ENCODE measurements at regions not wholly inside any gene's neighbourhood (a gene's known extent, or its start where the extent isn't known, plus 50 kb on each side); places are given as distances from the start of the nearest gene placed in this dataset.
"Not testable (repeated sequence)": the region's sequence is repeated elsewhere in the genome, so short reads cannot be mapped to it uniquely, and the experiment has no call there.

GRCh38 chr16:16960785-16961184, 510.0 kb downstream of the XYLT1 start:
- no peak for DNase-seq

- DNase-seq: no peak
These were observed 504.3 kb downstream of the XYLT1 start for GRCh38 chr16:16966439-16966838.

- DNase-seq: no peak
These were observed 499.7 kb downstream of the XYLT1 start for GRCh38 chr16:16971042-16971441.

- no peak for DNase-seq
These were observed 497.9 kb downstream of the XYLT1 start for GRCh38 chr16:16972831-16973230.

- no peak for DNase-seq
These were observed 496.8 kb downstream of the XYLT1 start for GRCh38 chr16:16973707-16974591.

- no peak for DNase-seq
These were observed 488.1 kb downstream of the XYLT1 start for GRCh38 chr16:16982614-16983013.

- no peak for DNase-seq
These were observed 487.2 kb downstream of the XYLT1 start for GRCh38 chr16:16983582-16983981.

- not testable (repeated sequence) for DNase-seq
These were observed 486.7 kb downstream of the XYLT1 start for GRCh38 chr16:16984091-16984490.

- DNase-seq: no peak
These were observed 485.1 kb downstream of the XYLT1 start for GRCh38 chr16:16985707-16986106.

- no peak for DNase-seq
These were observed 481.8 kb downstream of the XYLT1 start for GRCh38 chr16:16988963-16989362.

GRCh38 chr16:16989368-16989767, 481.4 kb downstream of the XYLT1 start:
- no peak for DNase-seq

- no peak for DNase-seq
These were observed 479.0 kb downstream of the XYLT1 start for GRCh38 chr16:16991711-16992110.

- DNase-seq: peak; percentile 17
These were observed 477.6 kb downstream of the XYLT1 start for GRCh38 chr16:16992975-16993765.

- DNase-seq: no peak
These were observed 475.9 kb downstream of the XYLT1 start for GRCh38 chr16:16994831-16995230.

GRCh38 chr16:16996827-16997226, 473.9 kb downstream of the XYLT1 start:
- no peak for DNase-seq

GRCh38 chr16:16997349-16997748, 473.4 kb downstream of the XYLT1 start:
- no peak for DNase-seq

GRCh38 chr16:17001471-17001870, 469.3 kb downstream of the XYLT1 start:
- no peak for DNase-seq

GRCh38 chr16:17002565-17002964, 468.2 kb downstream of the XYLT1 start:
- DNase-seq: no peak

GRCh38 chr16:17005963-17006362, 464.8 kb downstream of the XYLT1 start:
- not testable (repeated sequence) for DNase-seq

- DNase-seq: no peak
These were observed 459.0 kb downstream of the XYLT1 start for GRCh38 chr16:17011712-17012111.

- DNase-seq: no peak
These were observed 457.7 kb downstream of the XYLT1 start for GRCh38 chr16:17013038-17013437.

GRCh38 chr16:17014484-17015121, 456.2 kb downstream of the XYLT1 start:
- no peak for DNase-seq

- no peak for DNase-seq
These were observed 455.1 kb downstream of the XYLT1 start for GRCh38 chr16:17015702-17016101.

GRCh38 chr16:17017442-17017841, 453.3 kb downstream of the XYLT1 start:
- no peak for DNase-seq

Measured in CD4-positive, alpha-beta T cell treated with Interleukin-21 for 1 hour (primary cell).